ENCODE measurements at regions not wholly inside any gene's neighbourhood (a gene's known extent, or its start where the extent isn't known, plus 50 kb on each side); places are given as distances from the start of the nearest gene placed in this dataset.

- TF ChIP-seq POLR2AphosphoS5 (IDR thresholded peaks at IDR 0.05; ENCODE audit: low read depth, low read length) (no peak), REST (IDR thresholded peaks at IDR 0.05; ENCODE audit: insufficient read depth in 1 of 2, low read depth in 2 of 2, low read length in 2 of 2) (0 out of 4 replicates have a peak, but pooled peaks of 1 of the 2 experiments have one; percentile 52), SIN3A (IDR thresholded peaks at IDR 0.05; ENCODE audit: borderline replicate concordance, insufficient read depth, low read length) (no peak), TAF1 (IDR thresholded peaks at IDR 0.05; ENCODE audit: borderline replicate concordance, insufficient read depth, low read length) (no peak), FOXP2 (optimal IDR thresholded peaks at IDR 0.05; ENCODE audit: borderline replicate concordance, extremely low read depth, extremely low read length, insufficient read depth) (no peak)
Observed at GRCh38 chr11:48900131-48900800, 83.4 kb downstream of the TRIM51G start.
